ENCODE measurements at regions not wholly inside any gene's neighbourhood (a gene's known extent, or its start where the extent isn't known, plus 50 kb on each side); places are given as distances from the start of the nearest gene placed in this dataset.
A peak's percentile ranks its signal among the peaks of the same experiment; 100 is the strongest.

DNA sequence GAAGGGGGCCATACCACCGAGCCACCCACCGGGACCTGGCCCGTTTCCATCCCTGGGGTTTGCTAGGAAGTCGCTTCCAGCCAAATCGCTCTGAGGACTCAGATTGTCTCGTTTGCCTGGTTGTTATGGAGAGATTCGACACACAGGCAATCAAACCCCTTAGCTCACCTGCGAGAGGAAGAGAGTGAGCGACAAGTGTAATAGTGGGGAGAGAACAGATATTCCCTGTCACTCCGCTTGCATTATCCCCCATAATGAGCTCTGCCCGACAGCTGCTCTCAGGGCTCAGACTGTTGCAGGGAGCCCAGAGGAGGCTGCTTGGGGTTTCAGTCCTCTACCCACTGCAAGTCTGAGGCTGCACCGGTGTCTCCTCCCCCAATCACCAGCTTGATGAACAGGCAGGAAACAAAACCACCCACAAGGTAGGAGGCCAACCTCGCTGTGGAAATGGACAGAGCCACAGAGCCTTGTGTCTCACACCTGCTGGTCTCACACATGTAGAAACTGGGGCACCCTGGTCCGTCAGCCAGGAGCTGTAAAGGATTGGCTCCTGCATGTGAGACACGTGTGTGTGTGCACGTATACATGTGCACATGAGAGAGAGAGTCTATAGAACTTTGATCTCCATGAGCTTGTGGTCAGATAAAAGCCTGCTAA, 351.1 kb downstream of the BUD13 start:
- intact Hi-C loops (cut with DNase I), result no loop called here
- Histone ChIP-seq H3K36me3 (no peaks in the 10 kb centered on the region), H3K27me3 (no peaks in the 10 kb centered on the region), H3K4me3 (no peak overlapping the region), H3K27ac (no peak overlapping the region), H3K9me3 (no peaks in the 10 kb centered on the region), H3K4me1 (peaks cover 0 to 35% (median 12%) of the 10 kb centered on the region in 4 donors)
- DNase-seq, result peak; percentile 52
- 72 to 77% methylated on average over 16 of the region's 16 CpGs for WGBS, 2 donors
- TF ChIP-seq POLR2A (IDR thresholded peaks at IDR 0.05) (no peak), POLR2AphosphoS5 (IDR thresholded peaks at IDR 0.05) (no peak), EP300 (IDR thresholded peaks at IDR 0.05) (no peak)
- TF ChIP-seq, protein P1, sequence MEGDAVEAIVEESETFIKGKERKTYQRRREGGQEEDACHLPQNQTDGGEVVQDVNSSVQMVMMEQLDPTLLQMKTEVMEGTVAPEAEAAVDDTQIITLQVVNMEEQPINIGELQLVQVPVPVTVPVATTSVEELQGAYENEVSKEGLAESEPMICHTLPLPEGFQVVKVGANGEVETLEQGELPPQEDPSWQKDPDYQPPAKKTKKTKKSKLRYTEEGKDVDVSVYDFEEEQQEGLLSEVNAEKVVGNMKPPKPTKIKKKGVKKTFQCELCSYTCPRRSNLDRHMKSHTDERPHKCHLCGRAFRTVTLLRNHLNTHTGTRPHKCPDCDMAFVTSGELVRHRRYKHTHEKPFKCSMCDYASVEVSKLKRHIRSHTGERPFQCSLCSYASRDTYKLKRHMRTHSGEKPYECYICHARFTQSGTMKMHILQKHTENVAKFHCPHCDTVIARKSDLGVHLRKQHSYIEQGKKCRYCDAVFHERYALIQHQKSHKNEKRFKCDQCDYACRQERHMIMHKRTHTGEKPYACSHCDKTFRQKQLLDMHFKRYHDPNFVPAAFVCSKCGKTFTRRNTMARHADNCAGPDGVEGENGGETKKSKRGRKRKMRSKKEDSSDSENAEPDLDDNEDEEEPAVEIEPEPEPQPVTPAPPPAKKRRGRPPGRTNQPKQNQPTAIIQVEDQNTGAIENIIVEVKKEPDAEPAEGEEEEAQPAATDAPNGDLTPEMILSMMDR (IDR thresholded peaks at IDR 0.05), result no peak

GRCh38 chr11:116420770-116421528, 351.8 kb downstream of the BUD13 start:
- Histone ChIP-seq H3K27ac (no peak overlapping the region), H3K27me3 (no peaks in the 10 kb centered on the region), H3K4me3 (no peak overlapping the region), H3K4me1 (peaks cover 0 to 35% (median 12%) of the 10 kb centered on the region in 4 donors), H3K9me3 (no peaks in the 10 kb centered on the region), H3K36me3 (no peaks in the 10 kb centered on the region)
- WGBS, 2 donors, result 51 to 74% methylated on average over 9 of the region's 9 CpGs
- TF ChIP-seq EP300 (IDR thresholded peaks at IDR 0.05), result no peak
- no peak for TF ChIP-seq POLR2AphosphoS5 (IDR thresholded peaks at IDR 0.05)
- intact Hi-C loops (cut with DNase I), result no loop called here
- peak; percentile 50 for DNase-seq

DNA sequence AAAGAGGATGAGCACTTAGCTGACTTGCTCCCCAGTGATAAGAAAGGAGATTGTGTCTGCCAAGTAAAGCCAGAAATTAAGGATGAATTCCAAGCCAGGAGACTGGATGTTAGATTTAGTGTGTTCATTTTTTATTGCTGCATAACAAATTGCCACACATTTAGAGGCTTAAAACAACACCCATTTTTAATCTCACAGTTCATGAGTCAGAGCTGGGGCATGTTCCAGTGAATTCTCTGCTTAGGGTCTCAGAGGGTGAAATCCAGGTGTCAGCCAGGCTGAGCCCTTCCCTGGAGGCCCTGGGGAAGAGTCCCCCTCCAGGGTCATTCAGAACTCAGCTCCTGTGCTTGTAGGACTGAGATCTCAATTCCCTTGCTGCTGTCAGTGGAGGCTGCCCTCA, 352.8 kb downstream of the BUD13 start:
- no peaks in the 10 kb centered on the region for H3K9me3 ChIP-seq
- H3K27me3 ChIP-seq, result no peaks in the 10 kb centered on the region
- no peaks in the 10 kb centered on the region for H3K36me3 ChIP-seq
- no peak overlapping the region for H3K27ac ChIP-seq
- H3K4me3 ChIP-seq, result no peak overlapping the region
- peaks cover 0 to 40% (median 16%) of the 10 kb centered on the region in 4 donors for H3K4me1 ChIP-seq
- TF ChIP-seq, protein P1 (IDR thresholded peaks at IDR 0.05), result no peak
- TF ChIP-seq POLR2A (IDR thresholded peaks at IDR 0.05) (no peak), POLR2AphosphoS5 (IDR thresholded peaks at IDR 0.05) (no peak), EP300 (IDR thresholded peaks at IDR 0.05) (no peak)
- DNase-seq, result no peak
- intact Hi-C loops (cut with DNase I), result no loop called here

DNA sequence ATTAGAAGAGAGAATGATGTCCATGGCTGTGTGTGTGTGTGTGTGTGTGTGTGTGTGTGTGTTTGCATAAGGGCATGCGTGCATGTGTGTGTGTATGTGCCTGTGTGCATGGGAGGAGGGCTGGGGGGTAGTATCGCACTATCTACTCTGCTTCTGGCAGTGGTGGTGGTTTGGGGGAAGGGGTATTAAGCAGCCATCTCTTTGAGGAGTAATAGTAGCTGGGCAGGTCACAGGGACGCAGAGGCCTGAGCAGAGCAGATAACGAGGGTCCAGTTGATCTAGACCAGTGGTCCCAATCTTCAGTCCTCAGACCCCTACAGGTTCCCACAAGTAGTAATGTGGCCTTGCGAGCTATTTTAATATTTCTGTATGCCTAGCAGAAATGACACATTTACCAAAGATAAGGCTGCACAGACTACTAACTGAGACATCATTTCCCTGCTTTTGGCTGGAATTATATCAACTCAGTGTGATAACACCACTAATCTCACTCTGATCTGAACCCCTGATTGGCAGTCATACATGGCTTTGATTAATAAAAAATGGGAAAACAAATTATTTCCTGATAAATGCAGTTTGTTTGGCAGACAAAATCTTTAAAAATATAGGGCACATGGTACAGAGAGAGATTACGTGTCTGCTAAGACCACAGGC, 354.3 kb downstream of the BUD13 start:
- H3K4me1 ChIP-seq, result peaks cover 0 to 55% (median 29%) of the 10 kb centered on the region in 4 donors
- H3K4me3 ChIP-seq, result no peak overlapping the region
- H3K27ac ChIP-seq, result no peak overlapping the region
- TF ChIP-seq EP300 (IDR thresholded peaks at IDR 0.05), result no peak
- TF ChIP-seq, protein P1 (IDR thresholded peaks at IDR 0.05), result no peak
- no peak for TF ChIP-seq POLR2AphosphoS5 (IDR thresholded peaks at IDR 0.05)
- no peak for TF ChIP-seq POLR2A (IDR thresholded peaks at IDR 0.05)
- no peaks in the 10 kb centered on the region for H3K27me3 ChIP-seq
- intact Hi-C loops (cut with DNase I), result no loop called here
- no peaks in the 10 kb centered on the region for H3K9me3 ChIP-seq
- DNase-seq, result no peak
- WGBS, 2 donors, result 87 to 90% methylated on average over 6 of the region's 6 CpGs
- no peaks in the 10 kb centered on the region for H3K36me3 ChIP-seq

DNA sequence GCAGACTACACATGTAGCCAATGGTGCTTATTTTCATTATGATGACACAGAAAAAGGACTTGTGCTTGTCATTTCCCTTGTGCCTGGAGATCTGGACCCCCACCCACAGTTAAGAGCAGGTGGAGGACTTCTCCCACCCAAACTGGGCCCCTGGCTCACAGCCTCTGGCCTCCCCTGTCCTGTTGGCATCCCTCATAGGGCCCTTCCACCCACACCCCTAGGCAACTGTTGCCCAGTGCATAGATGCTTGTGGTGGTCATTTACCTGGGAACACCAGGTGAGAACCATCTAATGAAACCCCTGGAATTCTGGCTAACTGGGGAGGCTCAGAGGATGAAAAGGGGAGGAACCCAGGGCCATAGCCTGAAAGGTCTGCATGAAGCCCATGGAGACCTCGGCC, 355.9 kb downstream of the BUD13 start:
- intact Hi-C loops (cut with DNase I), result no loop called here
- 83 to 92% methylated on average over 1 of the region's 1 CpG for WGBS, 2 donors
- no peak overlapping the region for H3K27ac ChIP-seq
- no peaks in the 10 kb centered on the region for H3K36me3 ChIP-seq
- TF ChIP-seq POLR2A (IDR thresholded peaks at IDR 0.05), result no peak
- TF ChIP-seq, protein P1 (IDR thresholded peaks at IDR 0.05), result no peak
- TF ChIP-seq EP300 (IDR thresholded peaks at IDR 0.05), result no peak
- TF ChIP-seq POLR2AphosphoS5 (IDR thresholded peaks at IDR 0.05), result no peak
- H3K27me3 ChIP-seq, result no peaks in the 10 kb centered on the region
- no peak overlapping the region for H3K4me3 ChIP-seq
- peaks cover 0 to 47% (median 29%) of the 10 kb centered on the region in 4 donors for H3K4me1 ChIP-seq
- no peak for DNase-seq
- H3K9me3 ChIP-seq, result no peaks in the 10 kb centered on the region
